ENCODE measurements at regions not wholly inside any gene's neighbourhood (a gene's known extent, or its start where the extent isn't known, plus 50 kb on each side); places are given as distances from the start of the nearest gene placed in this dataset.

- TF ChIP-seq CTCF (IDR thresholded peaks at IDR 0.05; ENCODE audit: insufficient read depth, low read depth, low read length) (no peak), EZH2 (IDR thresholded peaks at IDR 0.05; ENCODE audit: insufficient read depth, low read length) (no peak)
Observed at GRCh38 chr1:54461731-54462596, 55.8 kb upstream of the SSBP3 start.

All from astrocyte (in vitro differentiated cells and primary cell).